Neural progenitor cell (in vitro differentiated cells): ENCODE measurements at regions not wholly inside any gene's neighbourhood (a gene's known extent, or its start where the extent isn't known, plus 50 kb on each side); places are given as distances from the start of the nearest gene placed in this dataset.

Experiments used
- DNase-seq: peaks from one replicate; pipeline ENCODE4 v3.0.0-alpha.2; 2016; ENCODE audit warnings: low spot score
- H2AFZ ChIP-seq: fragments of 200-600 bp; sonication (generic); replicated peaks from 2 replicates; pipeline ENCODE4 v1.6.1; 2016; ENCODE audit warnings: antibody characterized with exemption
- H3F3A ChIP-seq: fragments of 200-600 bp; sonication (generic); 2 replicates; pipeline ENCODE4 v1.6.1; 2016; ENCODE audit warnings: antibody characterized with exemption, low read depth
- H3K27ac ChIP-seq: fragments of 200-600 bp; sonication (generic); 2 replicates; pipeline ENCODE4 v1.5.1; 2016; ENCODE audit warnings: mild to moderate bottlenecking
- H3K27me3 ChIP-seq: fragments of 200-600 bp; sonication (generic); 2 replicates; pipeline ENCODE4 v1.6.1; 2016; ENCODE audit warnings: mild to moderate bottlenecking, moderate library complexity
- H3K36me3 ChIP-seq: fragments of 200-600 bp; sonication (generic); 2 replicates; pipeline ENCODE4 v1.5.1; 2016
- H3K4me1 ChIP-seq: fragments of 200-600 bp; sonication (generic); 2 replicates; pipeline ENCODE4 v1.6.1; 2016; ENCODE audit warnings: mixed run types
- H3K4me2 ChIP-seq: fragments of 200-600 bp; sonication (generic); 2 replicates; pipeline ENCODE4 v1.6.1; 2016
- H3K4me3 ChIP-seq: fragments of 200-600 bp; sonication (generic); 2 replicates; pipeline ENCODE4 v1.5.1; 2016
- H3K79me2 ChIP-seq: fragments of 200-600 bp; sonication (generic); 2 replicates; pipeline ENCODE4 v1.6.1; 2016; ENCODE audit warnings: low read depth
- H3K9ac ChIP-seq: fragments of 200-600 bp; sonication (generic); 2 replicates; pipeline ENCODE4 v1.6.1; 2016
- H3K9me3 ChIP-seq: fragments of 200-600 bp; sonication (generic); 2 replicates; pipeline ENCODE4 v1.5.1; 2016; ENCODE audit warnings: low read depth
- H4K20me1 ChIP-seq: fragments of 200-600 bp; sonication (generic); 2 replicates; pipeline ENCODE4 v1.6.1; 2016; ENCODE audit warnings: low read depth
- H3K27ac Mint-ChIP-seq: 3 replicates; pipeline ENCODE4 v1.8.0; 2021; ENCODE audit warnings: mixed read lengths
- H3K27me3 Mint-ChIP-seq: 2 replicates; pipeline ENCODE4 v1.8.0; 2022; ENCODE audit warnings: low read depth, mild to moderate bottlenecking, inconsistent platforms, moderate library complexity, mixed read lengths; ENCODE audit not compliant: insufficient read depth
- H3K36me3 Mint-ChIP-seq: 3 replicates; pipeline ENCODE4 v1.8.0; 2021; ENCODE audit warnings: mixed read lengths
- H3K4me1 Mint-ChIP-seq: 3 replicates; pipeline ENCODE4 v1.8.0; 2021; ENCODE audit warnings: mixed read lengths
- H3K4me3 Mint-ChIP-seq: 3 replicates; pipeline ENCODE4 v1.8.0; 2021; ENCODE audit warnings: mild to moderate bottlenecking, moderate library complexity, mixed read lengths
- H3K9me3 Mint-ChIP-seq: 3 replicates; pipeline ENCODE4 v1.8.0; 2020; ENCODE audit warnings: mixed read lengths
- EZH2 ChIP-seq: fragments of 200-600 bp; sonication (generic); IDR thresholded peaks from 2 replicates; pipeline ENCODE4 v1.6.1; 2017; ENCODE audit warnings: antibody characterized with exemption, mild to moderate bottlenecking, moderate library complexity
- EZH2phosphoT487 ChIP-seq: fragments of 200-600 bp; sonication (generic); IDR thresholded peaks from 2 replicates; pipeline ENCODE4 v1.6.1; 2017; ENCODE audit warnings: antibody characterized with exemption
- TF ChIP-seq, protein P1 (sequence below): fragments of 200-600 bp; sonication (generic); IDR thresholded peaks from 2 replicates; pipeline ENCODE4 v1.5.1; 2017; ENCODE audit warnings: antibody characterized with exemption, mild to moderate bottlenecking

DNA sequence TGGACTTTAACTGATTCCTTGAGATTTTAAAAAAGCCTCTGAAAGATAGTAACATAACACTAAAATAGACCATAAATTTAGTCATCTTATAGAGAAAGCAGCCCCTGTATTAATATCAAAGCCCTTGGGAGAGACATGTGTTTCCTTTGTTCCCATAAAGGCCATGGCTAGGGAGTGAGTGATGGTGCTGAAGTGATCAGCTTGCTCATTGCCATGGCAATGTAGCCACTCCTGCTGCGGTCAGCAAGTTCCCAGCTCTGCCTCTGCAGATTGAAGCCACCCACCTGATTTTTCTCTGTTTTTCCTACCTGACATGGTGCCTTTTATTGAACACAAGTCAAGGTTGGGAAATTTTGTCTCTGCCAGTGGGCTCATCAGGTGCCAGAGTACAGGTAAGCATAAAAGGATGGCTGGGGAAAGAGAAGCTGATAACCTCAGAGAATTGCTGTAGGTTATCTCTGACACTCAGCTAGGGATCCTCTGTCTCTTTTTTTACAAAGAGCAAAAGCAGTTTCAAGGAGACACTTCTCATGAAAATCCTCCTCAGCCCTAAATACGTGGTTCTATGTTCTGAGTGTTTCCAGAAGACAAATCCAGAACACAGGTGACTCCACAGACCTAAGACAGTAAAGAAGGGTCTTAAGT lies 296.3 kb upstream of the NMUR2 start:
- Histone ChIP-seq H3K36me3 (no peaks in the 10 kb centered on the region), H3F3A (peaks cover 17% of the 10 kb centered on the region), H3K27ac (no peak overlapping the region), H3K4me1 (no peaks in the 10 kb centered on the region), H3K9me3 (peaks cover 2% of the 10 kb centered on the region), H3K4me2 (no peak overlapping the region), H2AFZ (no peak overlapping the region), H3K27me3 (no peaks in the 10 kb centered on the region), H3K9ac (no peak overlapping the region), H3K79me2 (no peaks in the 10 kb centered on the region), H4K20me1 (no peaks in the 10 kb centered on the region), H3K4me3 (no peak overlapping the region)
- Mint-ChIP-seq H3K27ac (no peak overlapping the region), H3K9me3 (peaks cover 13% of the 10 kb centered on the region), H3K4me3 (no peak overlapping the region), H3K4me1 (peaks cover 10% of the 10 kb centered on the region), H3K36me3 (no peaks in the 10 kb centered on the region), H3K27me3 (peaks cover 8% of the 10 kb centered on the region)
- TF ChIP-seq EZH2phosphoT487, result no peak
- no peak for TF ChIP-seq EZH2
- TF ChIP-seq, protein P1, sequence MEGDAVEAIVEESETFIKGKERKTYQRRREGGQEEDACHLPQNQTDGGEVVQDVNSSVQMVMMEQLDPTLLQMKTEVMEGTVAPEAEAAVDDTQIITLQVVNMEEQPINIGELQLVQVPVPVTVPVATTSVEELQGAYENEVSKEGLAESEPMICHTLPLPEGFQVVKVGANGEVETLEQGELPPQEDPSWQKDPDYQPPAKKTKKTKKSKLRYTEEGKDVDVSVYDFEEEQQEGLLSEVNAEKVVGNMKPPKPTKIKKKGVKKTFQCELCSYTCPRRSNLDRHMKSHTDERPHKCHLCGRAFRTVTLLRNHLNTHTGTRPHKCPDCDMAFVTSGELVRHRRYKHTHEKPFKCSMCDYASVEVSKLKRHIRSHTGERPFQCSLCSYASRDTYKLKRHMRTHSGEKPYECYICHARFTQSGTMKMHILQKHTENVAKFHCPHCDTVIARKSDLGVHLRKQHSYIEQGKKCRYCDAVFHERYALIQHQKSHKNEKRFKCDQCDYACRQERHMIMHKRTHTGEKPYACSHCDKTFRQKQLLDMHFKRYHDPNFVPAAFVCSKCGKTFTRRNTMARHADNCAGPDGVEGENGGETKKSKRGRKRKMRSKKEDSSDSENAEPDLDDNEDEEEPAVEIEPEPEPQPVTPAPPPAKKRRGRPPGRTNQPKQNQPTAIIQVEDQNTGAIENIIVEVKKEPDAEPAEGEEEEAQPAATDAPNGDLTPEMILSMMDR, result no peak
- DNase-seq, result no peak

DNA sequence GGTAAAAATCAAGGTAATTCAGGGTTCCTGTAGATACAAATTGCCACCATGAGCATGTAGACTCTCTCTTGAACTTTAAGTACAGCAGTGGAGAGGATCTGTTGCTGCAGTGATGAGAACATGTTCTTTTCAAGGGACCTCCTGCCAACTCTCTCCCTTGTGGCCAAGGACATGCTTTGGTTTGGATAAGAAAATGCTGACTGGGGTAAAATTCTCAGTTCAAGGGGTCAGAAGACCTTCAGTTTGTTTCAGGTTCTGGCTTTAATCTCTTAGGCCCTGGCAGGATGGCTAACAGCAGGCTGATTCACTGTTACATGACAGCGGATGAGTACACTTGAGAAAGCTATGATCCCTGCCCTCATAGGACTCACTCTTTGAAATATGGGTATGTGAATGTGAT lies 299.2 kb upstream of the NMUR2 start:
- H4K20me1 ChIP-seq, result no peaks in the 10 kb centered on the region
- H3K36me3 ChIP-seq, result no peaks in the 10 kb centered on the region
- peaks cover 9% of the 10 kb centered on the region for H3K9me3 Mint-ChIP-seq
- H3K27ac ChIP-seq, result no peak overlapping the region
- H3K4me1 ChIP-seq, result no peaks in the 10 kb centered on the region
- peaks cover 10% of the 10 kb centered on the region for H3K4me1 Mint-ChIP-seq
- no peak overlapping the region for H3K4me2 ChIP-seq
- no peak overlapping the region for H3K4me3 ChIP-seq
- no peaks in the 10 kb centered on the region for H3K36me3 Mint-ChIP-seq
- H3F3A ChIP-seq, result no peaks in the 10 kb centered on the region
- H3K4me3 Mint-ChIP-seq, result no peak overlapping the region
- no peaks in the 10 kb centered on the region for H3K27me3 ChIP-seq
- H3K79me2 ChIP-seq, result no peaks in the 10 kb centered on the region
- H3K27me3 Mint-ChIP-seq, result peaks cover 2% of the 10 kb centered on the region
- no peak overlapping the region for H2AFZ ChIP-seq
- H3K9me3 ChIP-seq, result no peaks in the 10 kb centered on the region
- DNase-seq, result no peak
- H3K27ac Mint-ChIP-seq, result no peak overlapping the region
- H3K9ac ChIP-seq, result no peak overlapping the region
- TF ChIP-seq, protein P1, result no peak
- no peak for TF ChIP-seq EZH2
- no peak for TF ChIP-seq EZH2phosphoT487

DNA sequence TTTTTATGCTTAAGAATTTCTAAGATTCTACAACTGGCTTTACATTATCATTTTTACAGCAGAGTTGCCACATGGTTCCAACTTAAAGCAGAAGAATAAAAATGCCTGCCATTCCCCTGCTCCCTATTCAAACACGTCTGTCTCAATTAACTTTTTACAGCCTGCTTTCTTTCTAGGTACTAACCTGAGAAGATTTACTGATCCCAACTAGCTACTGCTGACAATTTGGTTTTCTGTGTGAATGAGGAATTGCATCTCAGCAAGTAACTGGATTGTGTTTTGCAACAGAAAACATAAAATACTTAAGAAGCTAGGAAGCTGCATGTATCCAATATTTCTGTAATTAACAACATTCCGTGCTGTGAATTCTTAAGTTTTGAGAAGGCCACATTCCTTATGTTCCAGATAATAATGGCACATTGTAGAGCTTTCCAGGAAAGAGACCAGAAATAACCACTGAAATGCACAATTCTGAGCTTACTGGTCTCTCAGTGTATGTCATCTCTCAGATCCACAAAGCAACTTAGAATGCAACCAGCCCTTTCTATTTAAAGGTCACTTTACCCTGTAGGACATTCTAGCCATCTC lies 306.8 kb upstream of the NMUR2 start:
- no peaks in the 10 kb centered on the region for H3K4me1 Mint-ChIP-seq
- no peaks in the 10 kb centered on the region for H3K36me3 ChIP-seq
- H3K4me2 ChIP-seq, result no peak overlapping the region
- no peaks in the 10 kb centered on the region for H3K27me3 Mint-ChIP-seq
- H3K27ac ChIP-seq, result no peak overlapping the region
- H3K9ac ChIP-seq, result no peak overlapping the region
- H3K79me2 ChIP-seq, result no peaks in the 10 kb centered on the region
- H2AFZ ChIP-seq, result peak overlapping the region; percentile 38
- H3F3A ChIP-seq, result no peaks in the 10 kb centered on the region
- H3K4me3 ChIP-seq, result no peak overlapping the region
- no peak overlapping the region for H3K4me3 Mint-ChIP-seq
- H3K27ac Mint-ChIP-seq, result no peak overlapping the region
- H3K27me3 ChIP-seq, result no peaks in the 10 kb centered on the region
- no peaks in the 10 kb centered on the region for H3K9me3 Mint-ChIP-seq
- TF ChIP-seq EZH2 (no peak), EZH2phosphoT487 (no peak)
- TF ChIP-seq, protein P1, result no peak
- DNase-seq, result no peak
- peaks cover 5% of the 10 kb centered on the region for H3K4me1 ChIP-seq
- no peaks in the 10 kb centered on the region for H3K36me3 Mint-ChIP-seq
- H3K9me3 ChIP-seq, result no peaks in the 10 kb centered on the region
- H4K20me1 ChIP-seq, result no peaks in the 10 kb centered on the region
